ENCODE measurements at regions not wholly inside any gene's neighbourhood (a gene's known extent, or its start where the extent isn't known, plus 50 kb on each side); places are given as distances from the start of the nearest gene placed in this dataset.

DNA sequence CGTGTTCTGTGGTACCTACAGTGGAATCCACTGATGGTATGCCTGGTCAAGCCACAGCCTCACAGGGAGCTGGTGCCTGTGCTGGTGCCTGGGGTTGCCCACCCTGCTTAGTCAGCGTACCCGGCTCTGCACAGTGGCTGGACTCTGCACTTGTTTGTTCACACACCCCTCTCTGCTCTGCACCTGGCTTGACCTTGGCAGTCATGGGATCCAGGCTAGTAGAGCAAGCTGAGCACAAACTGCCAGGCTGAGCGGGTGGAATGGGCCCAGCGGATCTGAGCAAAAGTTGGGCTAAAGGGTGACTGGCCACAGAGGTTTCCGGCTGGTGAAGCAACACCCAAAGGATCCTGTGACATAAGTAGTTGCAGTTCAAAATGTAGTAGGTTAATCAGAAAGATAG lies 163.5 kb downstream of the CDH19 start:
- TF ChIP-seq, protein P1, sequence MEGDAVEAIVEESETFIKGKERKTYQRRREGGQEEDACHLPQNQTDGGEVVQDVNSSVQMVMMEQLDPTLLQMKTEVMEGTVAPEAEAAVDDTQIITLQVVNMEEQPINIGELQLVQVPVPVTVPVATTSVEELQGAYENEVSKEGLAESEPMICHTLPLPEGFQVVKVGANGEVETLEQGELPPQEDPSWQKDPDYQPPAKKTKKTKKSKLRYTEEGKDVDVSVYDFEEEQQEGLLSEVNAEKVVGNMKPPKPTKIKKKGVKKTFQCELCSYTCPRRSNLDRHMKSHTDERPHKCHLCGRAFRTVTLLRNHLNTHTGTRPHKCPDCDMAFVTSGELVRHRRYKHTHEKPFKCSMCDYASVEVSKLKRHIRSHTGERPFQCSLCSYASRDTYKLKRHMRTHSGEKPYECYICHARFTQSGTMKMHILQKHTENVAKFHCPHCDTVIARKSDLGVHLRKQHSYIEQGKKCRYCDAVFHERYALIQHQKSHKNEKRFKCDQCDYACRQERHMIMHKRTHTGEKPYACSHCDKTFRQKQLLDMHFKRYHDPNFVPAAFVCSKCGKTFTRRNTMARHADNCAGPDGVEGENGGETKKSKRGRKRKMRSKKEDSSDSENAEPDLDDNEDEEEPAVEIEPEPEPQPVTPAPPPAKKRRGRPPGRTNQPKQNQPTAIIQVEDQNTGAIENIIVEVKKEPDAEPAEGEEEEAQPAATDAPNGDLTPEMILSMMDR (IDR thresholded peaks at IDR 0.05; ENCODE audit: low read depth, low read length), result no peak
- no peak for TF ChIP-seq POLR2A (IDR thresholded peaks at IDR 0.05; ENCODE audit: extremely low read depth, insufficient read length)

All from NB4 (cell line).